Smooth muscle cell (in vitro differentiated cells): ENCODE measurements at regions not wholly inside any gene's neighbourhood (a gene's known extent, or its start where the extent isn't known, plus 50 kb on each side); places are given as distances from the start of the nearest gene placed in this dataset.
"Not testable (repeated sequence)": the region's sequence is repeated elsewhere in the genome, so short reads cannot be mapped to it uniquely, and the experiment has no call there.

Source experiments
- DNase-seq: peaks from one replicate; lab custom pipeline; 2025; ENCODE audit not compliant: unreplicated experiment; lab: John Stamatoyannopoulos, UW
- H2AFZ ChIP-seq: fragments of 200-600 bp; sonication (generic); 2 replicates; pipeline ENCODE4 v1.6.0; 2016; ENCODE audit warnings: antibody characterized with exemption, low read depth, mild to moderate bottlenecking
- H3F3A ChIP-seq: fragments of 200-600 bp; sonication (generic); 2 replicates; pipeline ENCODE4 v1.6.0; 2017; ENCODE audit warnings: antibody characterized with exemption, low read depth
- H3K27ac ChIP-seq: fragments of 200-600 bp; sonication (generic); 2 replicates; pipeline ENCODE4 v1.5.1; 2016; ENCODE audit warnings: low read depth, mild to moderate bottlenecking
- H3K27me3 ChIP-seq: fragments of 200-600 bp; sonication (generic); 2 replicates; pipeline ENCODE4 v1.6.1; 2016; ENCODE audit warnings: low read depth, mild to moderate bottlenecking
- H3K36me3 ChIP-seq: fragments of 200-600 bp; sonication (generic); 2 replicates; pipeline ENCODE4 v1.5.1; 2016; ENCODE audit warnings: low read depth
- H3K4me1 ChIP-seq: fragments of 200-600 bp; sonication (generic); 2 replicates; pipeline ENCODE4 v1.5.1; 2016; ENCODE audit warnings: low read depth
- H3K4me2 ChIP-seq: fragments of 200-600 bp; sonication (generic); 2 replicates; pipeline ENCODE4 v1.6.0; 2016; ENCODE audit warnings: mild to moderate bottlenecking
- H3K4me3 ChIP-seq: fragments of 200-600 bp; sonication (generic); 2 replicates; pipeline ENCODE4 v1.5.1; 2016; ENCODE audit warnings: mild to moderate bottlenecking
- H3K79me2 ChIP-seq: fragments of 200-600 bp; sonication (generic); 2 replicates; pipeline ENCODE4 v1.6.0; 2016; ENCODE audit warnings: low read depth, mild to moderate bottlenecking
- H3K9ac ChIP-seq: fragments of 200-600 bp; sonication (generic); 2 replicates; pipeline ENCODE4 v1.6.0; 2016; ENCODE audit warnings: low read depth
- H3K9me3 ChIP-seq: fragments of 200-600 bp; sonication (generic); replicated peaks from 2 replicates; pipeline ENCODE4 v1.5.1; 2016; ENCODE audit warnings: low read depth
- H4K20me1 ChIP-seq: fragments of 200-600 bp; sonication (generic); 2 replicates; pipeline ENCODE4 v1.6.0; 2016; ENCODE audit warnings: low read depth
- CTCF ChIP-seq: fragments of 200-600 bp; sonication (generic); IDR thresholded peaks from 2 replicates; pipeline ENCODE4 v1.5.1; 2017; ENCODE audit warnings: borderline replicate concordance, mild to moderate bottlenecking, antibody characterized with exemption; ENCODE audit not compliant: insufficient read depth, poor library complexity, severe bottlenecking
- WGBS: methylation state at CpG from one replicate; pipeline ENCODE4 v1.1.7; 2016; ENCODE audit warnings: low lambda C conversion rate; 5-methylcytosine and 5-hydroxymethylcytosine counted together

DNA sequence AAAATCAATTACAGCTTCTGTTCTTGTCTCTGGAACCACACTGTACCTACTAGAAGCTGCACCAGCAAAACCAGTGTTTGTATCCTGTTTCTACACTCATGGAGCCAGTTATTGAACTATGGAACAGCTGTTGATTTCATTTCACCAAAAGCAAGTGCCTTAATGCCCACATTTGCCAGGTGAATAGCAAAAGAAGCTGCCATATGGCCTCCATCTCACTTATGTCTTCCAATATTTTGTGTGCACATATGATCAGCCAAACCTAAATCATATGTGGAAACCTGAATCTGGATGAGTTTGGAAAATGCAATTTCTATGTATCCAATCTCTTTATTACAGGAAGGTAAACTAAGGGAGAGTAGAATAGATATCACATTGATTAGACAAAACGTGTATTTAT lies 415.8 kb upstream of the GRID2 start:
- H3K9me3 ChIP-seq, result no peaks in the 10 kb centered on the region
- WGBS, result 79% methylated on average over 1 of the region's 1 CpG

GRCh38 chr4:91891217-91891616 lies 412.5 kb upstream of the GRID2 start:
- not testable (repeated sequence) for H3K36me3 ChIP-seq, H3K4me3 ChIP-seq, DNase-seq, H3K9me3 ChIP-seq, H2AFZ ChIP-seq, H3K79me2 ChIP-seq, H3K27me3 ChIP-seq, H3F3A ChIP-seq, H4K20me1 ChIP-seq, H3K27ac ChIP-seq, H3K9ac ChIP-seq, H3K4me1 ChIP-seq, H3K4me2 ChIP-seq
- 97% methylated on average over 5 of the region's 5 CpGs for WGBS

More for the DNA sequence above, 415.8 kb upstream of the GRID2 start:
- no peak for TF ChIP-seq CTCF
- H4K20me1 ChIP-seq, result no peaks in the 10 kb centered on the region
- H2AFZ ChIP-seq, result no peak overlapping the region
- H3F3A ChIP-seq, result no peaks in the 10 kb centered on the region
- no peaks in the 10 kb centered on the region for H3K4me1 ChIP-seq
- H3K4me2 ChIP-seq, result no peak overlapping the region
- no peaks in the 10 kb centered on the region for H3K79me2 ChIP-seq
- no peaks in the 10 kb centered on the region for H3K36me3 ChIP-seq
- no peak for DNase-seq
- no peak overlapping the region for H3K27ac ChIP-seq
- H3K4me3 ChIP-seq, result no peak overlapping the region
- no peaks in the 10 kb centered on the region for H3K27me3 ChIP-seq
- H3K9ac ChIP-seq, result no peak overlapping the region

GRCh38 chr4:91894006-91894405 lies 409.8 kb upstream of the GRID2 start:
- TF ChIP-seq CTCF, result no peak
- Histone ChIP-seq H3F3A (no peaks in the 10 kb centered on the region), H3K9me3 (no peaks in the 10 kb centered on the region), H4K20me1 (no peaks in the 10 kb centered on the region), H3K27ac (no peak overlapping the region), H3K79me2 (no peaks in the 10 kb centered on the region), H3K4me1 (no peaks in the 10 kb centered on the region), H3K27me3 (no peaks in the 10 kb centered on the region), H3K4me3 (no peak overlapping the region), H3K4me2 (no peak overlapping the region), H2AFZ (no peak overlapping the region), H3K36me3 (no peaks in the 10 kb centered on the region), H3K9ac (no peak overlapping the region)
- DNase-seq, result no peak

GRCh38 chr4:91904556-91904955 lies 399.2 kb upstream of the GRID2 start:
- Histone ChIP-seq H2AFZ (no peak overlapping the region), H3K27ac (no peak overlapping the region), H3K9me3 (no peaks in the 10 kb centered on the region), H3K4me3 (no peak overlapping the region), H4K20me1 (no peaks in the 10 kb centered on the region), H3K4me2 (no peak overlapping the region), H3K36me3 (no peaks in the 10 kb centered on the region), H3K27me3 (no peaks in the 10 kb centered on the region), H3F3A (no peaks in the 10 kb centered on the region), H3K4me1 (no peaks in the 10 kb centered on the region), H3K79me2 (no peaks in the 10 kb centered on the region), H3K9ac (no peak overlapping the region)
- TF ChIP-seq CTCF, result no peak
- DNase-seq, result no peak
- WGBS, result 62% methylated on average over 1 of the region's 1 CpG
